PC-3 (cell line): ENCODE measurements at regions not wholly inside any gene's neighbourhood (a gene's known extent, or its start where the extent isn't known, plus 50 kb on each side); places are given as distances from the start of the nearest gene placed in this dataset.

ENCODE experiments used
- CTCF ChIP-seq: fragments of 300-600 bp; sonication (generic); conservative IDR thresholded peaks from 2 replicates; pipeline ENCODE4 v1.5.1; 2017; ENCODE audit warnings: antibody characterized with exemption, low read depth, mild to moderate bottlenecking, low read length
- EZH2 ChIP-seq: fragments of 300-600 bp; sonication (generic); IDR thresholded peaks from one replicate; pipeline ENCODE4 v1.6.1; 2017; ENCODE audit warnings: antibody characterized with exemption, mild to moderate bottlenecking, low read length; ENCODE audit not compliant: unreplicated experiment
- EZH2phosphoT487 ChIP-seq: fragments of 300-600 bp; sonication (generic); IDR thresholded peaks from 2 replicates; pipeline ENCODE4 v1.6.1; 2018; ENCODE audit warnings: mild to moderate bottlenecking, antibody characterized with exemption, low read length, borderline replicate concordance

DNA sequence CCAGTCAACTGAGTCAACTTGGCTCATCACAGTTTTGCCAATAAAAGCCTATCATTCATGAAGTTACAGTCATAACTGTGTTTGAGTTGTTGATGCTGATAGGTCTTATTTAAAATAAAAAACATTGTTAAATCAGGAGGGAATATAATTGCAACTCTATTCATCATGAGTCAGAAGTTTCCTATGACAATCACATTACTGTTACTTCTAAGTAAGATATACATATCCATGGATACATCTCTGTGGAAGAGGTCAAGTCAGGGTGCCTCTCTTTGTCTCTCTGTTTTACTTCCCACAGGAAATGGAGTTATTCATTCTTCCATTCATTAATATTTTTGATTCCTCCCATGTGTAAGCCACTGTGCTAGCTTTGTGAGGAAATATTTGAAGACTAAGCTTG, 2015.4 kb upstream of the WWC1 start:
- no peak for TF ChIP-seq CTCF
- TF ChIP-seq EZH2 = no peak
- no peak for TF ChIP-seq EZH2phosphoT487
